ENCODE measurements at regions not wholly inside any gene's neighbourhood (a gene's known extent, or its start where the extent isn't known, plus 50 kb on each side); places are given as distances from the start of the nearest gene placed in this dataset.

DNA sequence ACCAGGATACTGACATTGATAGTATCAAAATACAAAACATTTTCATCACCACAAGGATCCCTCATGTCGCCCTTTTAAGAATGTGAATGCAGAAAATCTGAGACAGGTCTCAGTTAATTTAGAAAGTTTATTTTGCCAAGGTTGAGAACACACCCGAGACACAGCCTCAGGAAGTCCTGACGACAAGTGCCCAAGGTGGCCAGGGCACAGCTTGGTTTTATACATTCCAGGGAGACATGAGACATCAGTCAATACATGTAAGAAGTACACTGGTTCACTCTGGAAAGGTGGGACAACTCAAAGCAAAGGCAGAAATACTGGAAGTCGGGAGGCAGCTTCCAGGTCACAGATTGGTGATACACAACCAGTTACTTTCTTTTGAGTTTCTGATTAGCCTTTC is 235.2 kb upstream of the KRR1 start:
- no peak for TF ChIP-seq ADNP (tag; IDR thresholded peaks at IDR 0.05)
- TF ChIP-seq TAF1 (IDR thresholded peaks at IDR 0.05; ENCODE audit: control insufficient read depth, extremely low read depth, insufficient read depth, low read length, severe bottlenecking) = no peak
